ENCODE measurements at regions not wholly inside any gene's neighbourhood (a gene's known extent, or its start where the extent isn't known, plus 50 kb on each side); places are given as distances from the start of the nearest gene placed in this dataset.

- H3K4me3 ChIP-seq: no peak overlapping the region
- no peaks in the 10 kb centered on the region for H3K9me3 ChIP-seq
- H3K4me1 ChIP-seq (ENCODE audit: insufficient read depth): peaks cover 2% of the 10 kb centered on the region
- intact Hi-C loops (cut with DNase I): no loop called here
- WGBS, 3 donors: 81 to 88% (median 84%) methylated on average over 4 of the region's 4 CpGs
- TF ChIP-seq POLR2A (IDR thresholded peaks at IDR 0.05) (no peak), CTCF (IDR thresholded peaks at IDR 0.05) (no peak), EP300 (IDR thresholded peaks at IDR 0.05) (no peak)
- no peak overlapping the region for H3K27ac ChIP-seq
- no peaks in the 10 kb centered on the region for H3K27me3 ChIP-seq
- DNase-seq: no peak
- no peaks in the 10 kb centered on the region for H3K36me3 ChIP-seq
Observed at GRCh38 chr20:55472704-55473103, 532.6 kb downstream of the CBLN4 start.

DNA sequence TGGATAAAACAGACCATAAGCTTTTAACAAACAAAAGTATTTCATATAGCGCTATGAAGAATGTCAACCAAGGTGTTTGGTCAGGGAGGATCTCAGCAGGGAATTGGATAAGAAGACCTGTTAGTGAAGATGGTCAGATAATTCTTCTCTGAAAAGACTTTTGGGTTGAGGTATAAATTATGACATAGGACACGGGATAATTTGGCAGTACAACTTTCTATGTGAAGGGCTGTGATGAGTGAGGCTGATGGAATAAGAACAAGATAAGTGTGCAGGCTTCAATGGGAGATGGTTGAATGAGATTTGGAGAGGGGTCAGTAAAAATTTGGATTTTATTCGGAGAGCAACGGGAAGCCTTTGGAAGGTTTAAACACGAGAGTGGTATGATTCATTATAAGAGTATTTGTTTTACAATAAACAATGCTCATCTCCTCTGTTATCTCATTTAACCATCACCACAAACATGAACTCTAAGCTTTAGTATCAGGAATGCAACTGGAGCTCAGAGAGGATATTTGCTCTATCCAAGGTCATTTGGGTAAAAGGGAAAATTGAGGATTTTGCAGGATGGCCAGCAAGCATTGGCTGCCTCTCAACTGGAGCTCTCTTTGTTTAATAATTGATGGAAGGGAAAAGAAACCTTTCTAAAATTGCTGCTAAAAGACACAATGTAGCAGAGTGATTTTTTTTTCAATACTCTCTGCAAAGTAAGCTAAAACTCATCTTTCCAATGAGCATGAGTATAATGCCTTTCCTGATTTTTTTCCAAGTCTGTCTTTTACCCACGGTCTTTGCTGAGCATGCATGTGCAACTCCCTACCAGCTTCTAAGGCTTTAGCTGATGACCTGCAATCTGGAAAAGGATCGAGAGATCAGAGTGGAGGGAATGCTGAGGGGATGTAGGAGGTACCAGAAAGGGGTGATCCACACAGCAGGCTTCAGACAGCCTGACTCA, 534.0 kb downstream of the CBLN4 start:
- Histone ChIP-seq H3K4me3 (no peak overlapping the region), H3K27ac (no peak overlapping the region), H3K4me1 (ENCODE audit: insufficient read depth) (peaks cover 2% of the 10 kb centered on the region), H3K27me3 (no peaks in the 10 kb centered on the region), H3K36me3 (no peaks in the 10 kb centered on the region), H3K9me3 (no peaks in the 10 kb centered on the region)
- intact Hi-C loops (cut with DNase I): no loop called here
- DNase-seq: no peak
- 19 to 24% (median 22%) methylated on average over 7 of the region's 7 CpGs for WGBS, 3 donors
- no peak for TF ChIP-seq CTCF (IDR thresholded peaks at IDR 0.05)

GRCh38 chr20:55469074-55469473, 536.2 kb downstream of the CBLN4 start:
- Histone ChIP-seq H3K9me3 (no peaks in the 10 kb centered on the region), H3K4me3 (no peak overlapping the region), H3K36me3 (no peaks in the 10 kb centered on the region), H3K27ac (no peak overlapping the region), H3K27me3 (no peaks in the 10 kb centered on the region), H3K4me1 (ENCODE audit: insufficient read depth) (peaks cover 2% of the 10 kb centered on the region)
- intact Hi-C loops (cut with DNase I): no loop called here
- TF ChIP-seq POLR2A (IDR thresholded peaks at IDR 0.05) (no peak), CTCF (IDR thresholded peaks at IDR 0.05) (no peak), EP300 (IDR thresholded peaks at IDR 0.05) (no peak)
- 49 to 56% (median 52%) methylated on average over 2 of the region's 2 CpGs for WGBS, 3 donors
- DNase-seq: no peak

- intact Hi-C loops (cut with DNase I): no loop called here
- no peak for DNase-seq
- no peaks in the 10 kb centered on the region for H3K4me1 ChIP-seq (ENCODE audit: insufficient read depth)
- H3K4me3 ChIP-seq: no peak overlapping the region
- no peak overlapping the region for H3K27ac ChIP-seq
- 97 to 99% (median 97%) methylated on average over 8 of the region's 8 CpGs for WGBS, 3 donors
- no peaks in the 10 kb centered on the region for H3K36me3 ChIP-seq
- H3K27me3 ChIP-seq: no peaks in the 10 kb centered on the region
- H3K9me3 ChIP-seq: no peaks in the 10 kb centered on the region
- TF ChIP-seq POLR2A (IDR thresholded peaks at IDR 0.05): no peak
- no peak for TF ChIP-seq CTCF (IDR thresholded peaks at IDR 0.05)
- TF ChIP-seq EP300 (IDR thresholded peaks at IDR 0.05): no peak
Observed at GRCh38 chr20:55461519-55461918, 543.8 kb downstream of the CBLN4 start.
